HG02884 (cell line): ENCODE measurements at regions not wholly inside any gene's neighbourhood (a gene's known extent, or its start where the extent isn't known, plus 50 kb on each side); places are given as distances from the start of the nearest gene placed in this dataset.
"Not testable (repeated sequence)": the region's sequence is repeated elsewhere in the genome, so short reads cannot be mapped to it uniquely, and the experiment has no call there.

Experiments
- ATAC-seq: cut with Tn5 transposase; IDR thresholded peaks from one replicate; pipeline ENCODE4 v1.9.1; 2021; ENCODE audit warnings: mild to moderate bottlenecking, moderate library complexity; ENCODE audit not compliant: unreplicated experiment

GRCh38 chr10:63675171-63675570, 154.0 kb downstream of the REEP3 start:
- ATAC-seq = no peak

- ATAC-seq = peak; percentile 63
Observed at GRCh38 chr10:63677001-63677400, 155.8 kb downstream of the REEP3 start.

- ATAC-seq = not testable (repeated sequence)
Observed at GRCh38 chr10:63680545-63680944, 159.3 kb downstream of the REEP3 start.

- peak; percentile 78 for ATAC-seq
Observed at GRCh38 chr10:63681993-63682697, 160.9 kb downstream of the REEP3 start.

GRCh38 chr10:63682698-63683052, 161.5 kb downstream of the REEP3 start:
- ATAC-seq = not testable (repeated sequence)

GRCh38 chr10:63683223-63683622, 162.0 kb downstream of the REEP3 start:
- no peak for ATAC-seq

- ATAC-seq = no peak
Observed at GRCh38 chr10:63683686-63684085, 162.5 kb downstream of the REEP3 start.

GRCh38 chr10:63684257-63684936, 163.2 kb downstream of the REEP3 start:
- ATAC-seq = no peak

- ATAC-seq = peak; percentile 69
Observed at GRCh38 chr10:63689768-63690167, 168.6 kb downstream of the REEP3 start.

GRCh38 chr10:63692220-63692896, 171.2 kb downstream of the REEP3 start:
- ATAC-seq = no peak

GRCh38 chr10:63693021-63693420, 171.8 kb downstream of the REEP3 start:
- ATAC-seq = not testable (repeated sequence)

GRCh38 chr10:63696205-63696604, 175.0 kb downstream of the REEP3 start:
- no peak for ATAC-seq

- peak; percentile 76 for ATAC-seq
Observed at GRCh38 chr10:63697956-63698786, 177.0 kb downstream of the REEP3 start.

- ATAC-seq = no peak
Observed at GRCh38 chr10:63698787-63699150, 177.6 kb downstream of the REEP3 start.

GRCh38 chr10:63699785-63700613, 178.8 kb downstream of the REEP3 start:
- ATAC-seq = no peak

- ATAC-seq = no peak
Observed at GRCh38 chr10:63700631-63701156, 179.5 kb downstream of the REEP3 start.

- ATAC-seq = no peak
Observed at GRCh38 chr10:63702092-63702491, 180.9 kb downstream of the REEP3 start.

- peak; percentile 31 for ATAC-seq
Observed at GRCh38 chr10:63703113-63703670, 182.0 kb downstream of the REEP3 start.

GRCh38 chr10:63703740-63704345, 182.6 kb downstream of the REEP3 start:
- ATAC-seq = no peak
